Retinal pigment epithelial cell (primary cell): ENCODE measurements at regions not wholly inside any gene's neighbourhood (a gene's known extent, or its start where the extent isn't known, plus 50 kb on each side); places are given as distances from the start of the nearest gene placed in this dataset.
"Not testable (repeated sequence)": the region's sequence is repeated elsewhere in the genome, so short reads cannot be mapped to it uniquely, and the experiment has no call there.

Experiments
- DNase-seq: peaks from one replicate; pipeline ENCODE4 v3.0.0-alpha.2; 2010; ENCODE audit warnings: low read depth
- H3K4me3 ChIP-seq: 2 replicates; pipeline ENCODE4 v1.5.1; 2011; ENCODE audit warnings: mild to moderate bottlenecking, low read length, control low read depth, moderate library complexity
- TF ChIP-seq, protein P1 (sequence below): conservative IDR thresholded peaks from 2 replicates; pipeline ENCODE4 v1.5.1; 2011; ENCODE audit warnings: low read depth, low read length, control low read depth, inconsistent platforms

DNA sequence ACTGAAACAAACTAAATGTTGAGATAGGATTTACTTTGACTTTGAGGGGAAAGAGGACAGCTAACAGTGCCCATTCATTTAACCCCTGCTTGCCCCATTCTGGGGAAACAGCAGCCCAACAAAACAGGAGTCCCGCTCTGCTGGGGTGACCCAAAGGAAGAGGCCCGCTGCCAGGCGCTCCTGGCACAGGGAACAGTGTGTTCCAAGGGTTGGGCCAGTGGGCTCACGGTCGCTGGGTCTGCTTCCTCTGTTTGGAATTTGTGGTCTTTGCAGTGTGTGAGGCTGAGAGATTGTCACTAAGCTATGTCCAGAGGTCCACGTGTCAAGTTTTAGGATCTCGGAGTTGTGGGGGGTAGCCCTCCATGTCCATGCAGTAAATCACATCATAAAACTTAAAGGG is 250.4 kb upstream of the C2CD4B start:
- no peak overlapping the region for H3K4me3 ChIP-seq
- no peak for DNase-seq
- TF ChIP-seq, protein P1, sequence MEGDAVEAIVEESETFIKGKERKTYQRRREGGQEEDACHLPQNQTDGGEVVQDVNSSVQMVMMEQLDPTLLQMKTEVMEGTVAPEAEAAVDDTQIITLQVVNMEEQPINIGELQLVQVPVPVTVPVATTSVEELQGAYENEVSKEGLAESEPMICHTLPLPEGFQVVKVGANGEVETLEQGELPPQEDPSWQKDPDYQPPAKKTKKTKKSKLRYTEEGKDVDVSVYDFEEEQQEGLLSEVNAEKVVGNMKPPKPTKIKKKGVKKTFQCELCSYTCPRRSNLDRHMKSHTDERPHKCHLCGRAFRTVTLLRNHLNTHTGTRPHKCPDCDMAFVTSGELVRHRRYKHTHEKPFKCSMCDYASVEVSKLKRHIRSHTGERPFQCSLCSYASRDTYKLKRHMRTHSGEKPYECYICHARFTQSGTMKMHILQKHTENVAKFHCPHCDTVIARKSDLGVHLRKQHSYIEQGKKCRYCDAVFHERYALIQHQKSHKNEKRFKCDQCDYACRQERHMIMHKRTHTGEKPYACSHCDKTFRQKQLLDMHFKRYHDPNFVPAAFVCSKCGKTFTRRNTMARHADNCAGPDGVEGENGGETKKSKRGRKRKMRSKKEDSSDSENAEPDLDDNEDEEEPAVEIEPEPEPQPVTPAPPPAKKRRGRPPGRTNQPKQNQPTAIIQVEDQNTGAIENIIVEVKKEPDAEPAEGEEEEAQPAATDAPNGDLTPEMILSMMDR, result no peak

DNA sequence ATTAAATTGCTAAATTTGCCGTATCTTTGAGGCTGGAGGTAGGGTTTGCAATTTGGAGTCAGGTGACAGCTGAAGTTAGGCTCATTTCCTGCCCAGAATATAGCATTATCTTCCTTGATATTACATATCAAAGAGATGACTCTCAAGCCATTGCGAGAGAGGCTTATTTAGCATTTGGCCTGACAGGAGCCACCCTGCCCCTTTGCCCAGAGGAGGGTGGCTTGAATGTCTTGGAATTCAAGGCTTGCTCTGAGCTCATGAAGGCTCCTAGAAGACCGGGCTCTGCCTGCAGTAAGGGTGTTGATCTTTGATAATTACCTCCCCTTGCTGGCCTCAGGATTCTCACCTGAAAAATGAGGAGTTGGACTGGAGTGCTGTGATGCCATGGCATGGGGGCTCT is 251.4 kb upstream of the C2CD4B start:
- H3K4me3 ChIP-seq, result no peak overlapping the region
- TF ChIP-seq, protein P1, result no peak
- DNase-seq, result no peak

DNA sequence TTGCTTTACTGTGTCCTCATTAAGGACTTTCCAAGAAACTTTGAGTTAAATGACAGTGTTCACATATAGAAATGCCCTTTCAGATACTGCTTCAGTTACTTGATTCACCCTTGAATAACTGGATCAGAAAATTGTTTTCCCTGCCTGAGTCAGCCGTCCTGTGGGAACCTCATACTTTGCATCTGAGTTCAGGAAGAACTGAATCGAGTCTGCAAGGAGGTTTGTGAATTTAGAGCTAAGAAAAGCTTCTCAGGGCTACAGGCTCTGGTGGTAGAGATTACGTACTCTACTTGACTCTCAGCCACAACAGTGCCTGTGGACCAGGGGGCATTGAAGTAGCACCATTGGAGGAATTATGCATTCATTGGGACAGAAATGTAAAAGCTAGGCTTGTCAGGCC is 252.4 kb upstream of the C2CD4B start:
- H3K4me3 ChIP-seq, result no peak overlapping the region
- TF ChIP-seq, protein P1, result no peak
- DNase-seq, result no peak

DNA sequence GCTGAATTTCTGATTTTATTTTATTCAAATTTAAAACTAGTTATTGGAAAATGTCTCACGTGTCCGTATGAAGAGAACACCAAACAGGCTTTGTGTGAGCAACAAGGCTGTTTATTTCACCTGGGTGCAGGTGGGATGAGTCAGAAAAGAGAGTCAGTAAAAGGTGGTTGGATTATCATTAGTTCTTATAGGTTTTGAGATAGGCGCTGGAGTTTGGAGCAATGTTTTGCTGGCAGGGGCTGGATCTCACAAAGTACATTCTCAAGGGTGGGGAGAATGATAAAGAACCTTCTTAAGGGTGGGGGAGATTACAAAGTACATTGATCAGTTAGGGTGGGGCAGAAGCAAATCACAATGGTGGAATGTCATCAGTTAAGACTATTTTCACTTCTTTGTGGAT is 253.4 kb upstream of the C2CD4B start:
- H3K4me3 ChIP-seq, DNase-seq: not testable (repeated sequence)

DNA sequence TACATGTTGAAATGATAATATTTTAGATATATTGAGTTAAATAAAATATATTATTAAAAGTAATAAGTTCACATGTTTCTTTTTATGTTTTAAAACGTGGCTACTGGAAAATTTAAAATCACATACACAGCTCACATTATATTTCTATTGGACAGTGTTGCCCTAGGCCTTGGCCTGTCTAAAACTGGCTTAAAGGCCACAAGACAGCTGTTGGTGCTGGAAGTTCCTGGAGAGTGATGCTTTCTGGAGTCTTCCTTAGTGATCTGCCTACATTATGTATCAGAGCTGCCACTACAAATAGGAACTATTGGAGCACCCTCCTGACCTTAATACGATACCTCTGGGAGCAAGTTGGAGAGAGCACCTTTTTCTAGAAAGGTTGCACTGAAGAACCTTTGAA is 254.1 kb upstream of the C2CD4B start:
- TF ChIP-seq, protein P1, result no peak
- H3K4me3 ChIP-seq, result no peak overlapping the region
- DNase-seq, result no peak

DNA sequence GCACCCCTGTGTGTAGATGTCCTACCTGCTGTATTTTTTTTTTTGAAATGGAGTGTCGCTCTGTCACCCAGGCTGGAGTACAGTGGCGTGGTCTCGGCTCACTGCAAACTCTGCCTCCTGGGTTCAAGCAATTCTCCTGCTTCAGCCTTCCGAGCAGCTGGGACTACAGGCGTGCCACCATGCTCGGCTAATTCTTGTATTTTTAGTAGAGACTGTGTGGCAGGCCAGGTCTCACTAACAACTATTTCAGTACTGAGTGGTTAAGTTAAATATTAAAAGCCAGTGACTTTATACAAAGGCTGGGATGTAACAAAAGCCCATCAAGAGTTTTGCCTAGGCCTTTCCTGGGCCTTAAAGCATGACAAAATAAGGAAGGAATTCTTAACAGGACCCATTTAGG is 255.3 kb upstream of the C2CD4B start:
- DNase-seq, H3K4me3 ChIP-seq: not testable (repeated sequence)

DNA sequence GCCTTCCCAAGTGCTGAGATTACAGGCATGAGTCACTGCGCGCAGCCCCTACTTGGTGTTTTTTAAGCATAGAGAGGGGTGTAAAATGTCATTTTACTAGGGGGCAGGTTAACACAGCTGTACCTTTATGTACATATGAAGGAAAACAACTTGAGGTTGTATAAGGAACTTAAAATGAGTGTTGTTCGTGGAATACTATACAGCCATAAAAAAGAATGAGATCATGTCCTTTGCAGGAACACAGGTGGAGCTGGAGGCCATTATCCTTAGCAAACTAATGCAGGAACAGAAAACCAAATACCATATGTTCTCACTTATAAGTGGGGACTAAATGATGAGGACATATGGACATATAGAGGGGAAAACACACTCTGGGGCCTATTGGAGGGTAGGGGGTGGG is 256.2 kb upstream of the C2CD4B start:
- H3K4me3 ChIP-seq, result no peak overlapping the region
- TF ChIP-seq, protein P1, result no peak
- DNase-seq, result no peak

DNA sequence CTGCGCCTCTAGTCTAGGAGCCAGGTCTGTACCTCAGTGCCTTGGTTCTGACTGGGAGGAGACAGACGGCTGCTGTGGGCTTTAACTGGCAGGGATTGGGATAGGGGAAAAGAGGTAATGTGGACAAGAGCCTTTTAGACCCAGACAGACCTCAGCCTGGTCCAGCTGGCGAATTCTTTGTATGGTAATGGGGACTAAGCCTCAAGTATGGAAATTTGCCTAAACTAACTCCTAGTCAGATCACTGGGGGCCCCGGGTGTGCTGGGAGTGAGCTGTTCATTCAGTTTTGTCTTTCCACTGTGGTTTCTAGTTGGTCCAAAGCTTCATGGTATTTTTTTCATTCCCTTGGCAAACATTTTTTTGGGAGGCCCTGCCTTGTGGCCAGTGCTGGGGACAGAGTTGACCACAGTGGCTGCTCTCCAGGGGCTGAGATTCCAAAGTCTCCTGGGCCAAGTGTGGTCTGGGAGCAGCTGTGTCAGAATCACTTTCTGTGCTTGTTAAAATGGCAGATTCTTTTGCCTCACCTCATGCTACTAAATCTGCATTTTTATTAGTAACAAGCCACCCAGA is 261.4 kb upstream of the C2CD4B start:
- TF ChIP-seq, protein P1, result no peak
- DNase-seq, result no peak

More for the DNA sequence above, 261.4 kb upstream of the C2CD4B start:
- H3K4me3 ChIP-seq, result no peak overlapping the region
